ENCODE measurements at regions not wholly inside any gene's neighbourhood (a gene's known extent, or its start where the extent isn't known, plus 50 kb on each side); places are given as distances from the start of the nearest gene placed in this dataset.

DNA sequence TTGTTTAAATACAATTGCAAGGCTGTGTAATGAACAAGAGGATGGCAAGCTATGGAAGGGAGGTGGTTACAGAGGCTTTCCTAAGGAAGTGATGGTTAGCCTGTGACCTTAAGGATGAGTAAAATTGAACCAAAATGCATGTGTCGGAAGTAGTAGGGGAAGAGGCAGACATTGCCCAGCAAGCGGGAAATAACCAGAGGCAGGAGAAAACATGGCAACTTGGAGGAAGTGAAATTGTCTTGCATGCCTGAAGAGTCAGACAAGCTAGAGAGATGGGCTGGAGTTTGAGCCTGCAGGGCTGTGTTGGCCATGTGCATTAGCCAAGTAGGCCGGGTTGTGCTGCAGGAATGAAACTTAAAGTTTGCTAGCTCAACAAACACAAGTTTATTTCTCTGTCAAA lies 96.2 kb downstream of the BTG1 start:
- TF ChIP-seq, protein P1, sequence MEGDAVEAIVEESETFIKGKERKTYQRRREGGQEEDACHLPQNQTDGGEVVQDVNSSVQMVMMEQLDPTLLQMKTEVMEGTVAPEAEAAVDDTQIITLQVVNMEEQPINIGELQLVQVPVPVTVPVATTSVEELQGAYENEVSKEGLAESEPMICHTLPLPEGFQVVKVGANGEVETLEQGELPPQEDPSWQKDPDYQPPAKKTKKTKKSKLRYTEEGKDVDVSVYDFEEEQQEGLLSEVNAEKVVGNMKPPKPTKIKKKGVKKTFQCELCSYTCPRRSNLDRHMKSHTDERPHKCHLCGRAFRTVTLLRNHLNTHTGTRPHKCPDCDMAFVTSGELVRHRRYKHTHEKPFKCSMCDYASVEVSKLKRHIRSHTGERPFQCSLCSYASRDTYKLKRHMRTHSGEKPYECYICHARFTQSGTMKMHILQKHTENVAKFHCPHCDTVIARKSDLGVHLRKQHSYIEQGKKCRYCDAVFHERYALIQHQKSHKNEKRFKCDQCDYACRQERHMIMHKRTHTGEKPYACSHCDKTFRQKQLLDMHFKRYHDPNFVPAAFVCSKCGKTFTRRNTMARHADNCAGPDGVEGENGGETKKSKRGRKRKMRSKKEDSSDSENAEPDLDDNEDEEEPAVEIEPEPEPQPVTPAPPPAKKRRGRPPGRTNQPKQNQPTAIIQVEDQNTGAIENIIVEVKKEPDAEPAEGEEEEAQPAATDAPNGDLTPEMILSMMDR (IDR thresholded peaks at IDR 0.05): no peak
- TF ChIP-seq POLR2A (IDR thresholded peaks at IDR 0.05): no peak
- no peak for TF ChIP-seq POLR2AphosphoS5 (IDR thresholded peaks at IDR 0.05)
